Umbilical cord (tissue), 1 donor: ENCODE measurements at regions not wholly inside any gene's neighbourhood (a gene's known extent, or its start where the extent isn't known, plus 50 kb on each side); places are given as distances from the start of the nearest gene placed in this dataset.
"Not testable (repeated sequence)": the region's sequence is repeated elsewhere in the genome, so short reads cannot be mapped to it uniquely, and the experiment has no call there.

Source experiments
- DNase-seq: peaks from one replicate; pipeline ENCODE4 v3.0.0-alpha.2; 2015; ENCODE audit warnings: low spot score

GRCh38 chr9:13817754-13818278 is 496.1 kb downstream of the NFIB start:
- DNase-seq, result no peak

DNA sequence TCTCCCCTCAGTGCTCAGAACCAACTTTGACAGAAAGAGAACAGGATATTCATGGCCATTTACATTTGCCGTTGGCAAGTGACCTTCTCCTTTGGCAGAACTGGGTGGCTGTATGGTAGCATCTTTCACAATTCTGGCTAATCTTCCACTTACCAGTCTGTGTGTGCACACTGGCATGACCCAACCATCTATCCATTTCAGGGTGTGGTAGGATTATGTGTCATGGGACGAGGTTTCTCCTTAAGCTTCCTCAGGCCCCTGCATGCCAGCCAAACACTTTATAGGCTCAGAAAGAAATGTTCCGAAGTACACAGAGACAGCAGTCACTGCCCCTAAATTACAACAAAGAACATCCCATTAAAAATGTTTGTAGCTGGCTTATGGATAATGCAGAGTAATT is 497.1 kb downstream of the NFIB start:
- DNase-seq, result no peak

- DNase-seq, result no peak
Measured at GRCh38 chr9:13814647-13815400, 499.1 kb downstream of the NFIB start.

GRCh38 chr9:13811876-13812275 is 502.1 kb downstream of the NFIB start:
- DNase-seq, result no peak

DNA sequence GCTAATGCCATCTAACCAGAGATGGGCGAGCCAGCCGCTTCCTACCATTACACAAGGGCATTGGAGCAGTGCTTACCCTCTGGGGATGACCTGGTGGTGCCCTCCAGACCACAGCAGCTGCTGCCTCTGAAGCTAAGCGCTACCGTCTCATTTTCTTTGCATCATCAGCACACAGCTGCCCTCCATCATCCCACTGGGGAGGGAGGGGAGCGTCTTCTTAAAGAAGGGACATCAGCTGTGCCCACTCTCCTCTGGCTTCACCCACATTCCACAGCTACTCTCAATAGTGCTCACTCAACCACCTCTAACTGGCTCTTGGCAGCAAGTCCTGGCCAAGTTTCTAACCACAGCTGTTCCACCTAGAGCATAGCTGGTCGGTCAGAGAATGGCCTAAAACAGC is 503.4 kb downstream of the NFIB start:
- DNase-seq, result no peak

- DNase-seq, result no peak
Measured at GRCh38 chr9:13809401-13809800, 504.5 kb downstream of the NFIB start.

- DNase-seq, result no peak
Measured at GRCh38 chr9:13807118-13807517, 506.8 kb downstream of the NFIB start.

DNA sequence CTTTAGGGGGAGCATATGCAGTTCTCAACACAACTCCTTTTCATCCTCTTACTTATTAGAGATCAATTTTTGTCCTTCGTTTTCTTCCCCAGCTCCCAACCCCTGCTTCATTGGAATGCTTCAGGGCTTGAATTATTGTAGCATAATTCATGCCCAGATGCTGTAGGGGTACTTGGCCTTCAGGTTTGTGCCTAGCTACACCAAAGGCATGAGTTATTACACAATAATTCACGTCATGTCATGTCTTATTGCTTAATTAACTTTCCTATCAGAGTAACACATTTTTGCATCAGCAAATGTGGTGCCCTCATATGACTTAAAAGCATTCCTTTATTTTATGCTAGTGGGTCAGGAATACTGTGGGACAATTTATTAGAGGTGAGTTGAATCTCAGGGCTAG is 507.2 kb downstream of the NFIB start:
- DNase-seq, result no peak

DNA sequence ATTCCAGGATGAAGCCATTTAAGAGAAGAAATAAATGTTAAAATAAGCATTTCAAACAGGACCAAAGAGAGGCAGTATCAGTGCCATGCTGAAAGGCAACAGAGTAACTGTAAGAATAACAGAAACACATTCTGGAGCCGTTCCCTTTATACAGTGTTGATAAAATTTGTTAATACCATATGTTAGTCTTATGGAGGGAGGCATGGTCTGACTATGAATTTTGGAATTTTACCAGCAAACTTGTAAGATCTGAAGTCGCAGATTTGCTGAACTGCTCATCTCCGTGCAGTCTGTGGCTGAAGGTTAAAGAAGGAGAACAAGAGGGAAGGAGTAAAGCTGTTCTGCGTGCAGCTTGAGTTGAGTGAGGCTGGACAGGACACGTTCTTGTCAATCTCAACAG is 508.4 kb downstream of the NFIB start:
- DNase-seq, result peak; percentile 51

DNA sequence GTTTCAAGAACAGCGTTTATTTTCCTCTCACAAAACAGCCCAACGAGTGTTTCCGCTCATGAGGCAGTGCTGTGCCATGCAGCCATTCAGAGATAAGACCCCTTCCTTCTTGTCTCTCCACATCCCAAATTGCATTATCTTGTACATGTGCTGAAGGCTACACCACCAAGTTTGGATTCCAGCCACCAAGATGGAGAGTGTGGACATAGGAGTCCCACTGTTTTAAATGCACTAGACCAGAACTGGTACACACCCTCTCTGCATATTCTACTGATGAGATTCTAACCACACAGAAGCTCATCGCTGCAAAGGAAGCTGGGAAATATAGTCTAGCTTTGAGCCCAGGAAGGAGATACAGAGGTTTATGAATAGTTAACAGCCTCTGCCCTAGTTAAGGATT is 509.4 kb downstream of the NFIB start:
- no peak for DNase-seq

- no peak for DNase-seq
Measured at GRCh38 chr9:13800776-13801175, 513.2 kb downstream of the NFIB start.

- DNase-seq, result not testable (repeated sequence)
Measured at GRCh38 chr9:13797701-13798100, 516.2 kb downstream of the NFIB start.

- no peak for DNase-seq
Measured at GRCh38 chr9:13791816-13792215, 512.3 kb upstream of the MPDZ start.

DNA sequence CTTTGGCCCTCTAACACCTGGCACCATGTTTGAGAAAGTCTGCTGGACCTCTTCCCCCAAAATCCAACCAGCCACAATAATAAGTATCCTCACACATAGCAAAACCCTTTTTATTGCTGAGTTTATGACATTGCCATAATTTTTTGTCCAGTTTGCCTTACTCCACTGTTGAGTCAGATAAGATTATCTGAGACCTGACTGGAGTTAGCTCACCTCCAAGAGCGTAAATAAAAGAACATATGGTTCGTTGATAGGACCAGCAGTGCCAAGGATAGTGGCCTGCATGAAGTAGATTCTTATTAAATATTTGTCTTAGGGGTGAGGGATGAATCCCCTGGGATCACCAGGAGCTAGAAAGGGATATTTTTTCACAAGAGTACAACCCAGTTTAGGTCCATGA is 510.6 kb upstream of the MPDZ start:
- DNase-seq, result no peak

- DNase-seq, result peak; percentile 72
Measured at GRCh38 chr9:13787234-13787833, 507.8 kb upstream of the MPDZ start.

- no peak for DNase-seq
Measured at GRCh38 chr9:13786711-13787110, 507.2 kb upstream of the MPDZ start.

- DNase-seq, result no peak
Measured at GRCh38 chr9:13786131-13786530, 506.6 kb upstream of the MPDZ start.

GRCh38 chr9:13779106-13779505 is 499.6 kb upstream of the MPDZ start:
- no peak for DNase-seq

- peak; percentile 42 for DNase-seq
Measured at GRCh38 chr9:13778631-13779030, 499.1 kb upstream of the MPDZ start.

- DNase-seq, result no peak
Measured at GRCh38 chr9:13770956-13771355, 491.5 kb upstream of the MPDZ start.

GRCh38 chr9:13769641-13770040 is 490.1 kb upstream of the MPDZ start:
- no peak for DNase-seq

- DNase-seq, result no peak
Measured at GRCh38 chr9:13769006-13769405, 489.5 kb upstream of the MPDZ start.

DNA sequence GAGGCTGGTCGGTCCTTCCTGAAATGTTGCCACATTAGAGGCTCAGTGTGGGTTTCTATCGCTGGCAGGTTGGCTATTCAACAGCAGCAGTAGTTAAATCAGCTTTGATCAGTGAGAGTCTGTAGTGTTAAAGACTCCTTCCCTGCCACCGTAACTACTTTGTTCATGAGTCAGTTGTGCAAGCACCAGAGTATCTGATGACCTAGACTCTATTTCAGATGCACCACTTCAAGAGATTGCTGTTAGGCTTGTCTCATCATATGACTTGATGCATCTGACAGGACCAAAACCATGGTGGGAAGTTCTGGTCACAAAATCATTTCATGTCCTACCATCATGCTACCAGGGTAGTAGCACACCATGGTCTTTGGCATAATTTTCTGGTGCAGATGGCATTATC is 482.7 kb upstream of the MPDZ start:
- DNase-seq, result no peak
